ENCODE measurements at regions not wholly inside any gene's neighbourhood (a gene's known extent, or its start where the extent isn't known, plus 50 kb on each side); places are given as distances from the start of the nearest gene placed in this dataset.

DNA sequence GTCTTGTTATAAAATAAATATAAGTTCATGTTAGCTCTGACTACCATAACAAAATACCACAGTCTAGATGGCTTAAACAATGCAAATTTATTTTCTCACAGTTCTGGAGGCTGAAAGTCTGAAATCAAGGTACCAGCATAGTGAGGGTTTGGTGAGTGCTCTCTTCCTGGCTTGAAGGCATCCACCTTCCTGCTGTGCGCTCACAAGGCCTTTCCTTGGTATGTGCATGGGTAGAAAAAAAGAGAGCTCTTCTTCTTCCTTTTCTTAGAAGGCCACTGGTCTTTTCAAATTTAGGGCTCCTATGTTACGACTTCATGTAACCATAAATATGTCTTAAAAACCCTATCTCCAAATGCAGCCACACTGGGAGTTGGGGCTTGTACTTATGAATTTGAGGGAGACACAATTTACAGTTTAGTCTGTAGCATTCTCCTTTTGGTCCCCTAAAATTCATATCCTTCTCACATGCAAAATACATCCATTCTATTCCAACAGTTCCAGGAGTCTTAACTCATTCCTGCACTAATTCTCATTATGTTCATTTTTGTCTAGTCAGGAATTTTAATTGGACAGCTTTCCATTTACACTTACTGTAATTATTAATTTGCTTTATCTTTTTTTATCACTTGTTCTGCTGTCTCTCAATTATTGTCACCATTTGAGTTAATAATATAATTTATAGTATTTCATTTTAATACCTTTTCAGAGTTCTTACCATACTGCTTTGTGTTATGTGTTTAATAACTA lies 381.9 kb upstream of the EPHA7 start:
- no peak for DNase-seq (ENCODE audit: low read depth in 4 of 4, low spot score in 3 of 4)

DNA sequence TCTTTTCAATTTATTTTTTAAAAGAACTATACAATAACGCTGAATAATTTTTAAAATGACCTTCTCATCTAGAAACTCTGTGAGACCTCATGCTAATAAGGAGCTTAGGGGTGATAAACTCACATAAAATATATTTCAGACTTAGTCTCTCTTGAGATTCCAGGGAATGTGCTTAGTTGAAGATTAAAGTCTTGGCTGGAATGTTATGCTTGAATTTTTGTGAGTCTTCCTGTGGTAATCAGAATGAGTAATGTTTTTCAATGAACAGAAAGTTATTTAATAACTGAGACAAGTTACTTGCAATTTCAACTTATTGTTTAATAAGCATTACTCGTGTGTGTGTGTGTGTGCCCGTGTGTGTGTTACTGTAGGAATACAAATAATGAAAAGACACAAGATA lies 379.9 kb upstream of the EPHA7 start:
- DNase-seq (ENCODE audit: low read depth in 4 of 4, low spot score in 3 of 4): no peak

DNA sequence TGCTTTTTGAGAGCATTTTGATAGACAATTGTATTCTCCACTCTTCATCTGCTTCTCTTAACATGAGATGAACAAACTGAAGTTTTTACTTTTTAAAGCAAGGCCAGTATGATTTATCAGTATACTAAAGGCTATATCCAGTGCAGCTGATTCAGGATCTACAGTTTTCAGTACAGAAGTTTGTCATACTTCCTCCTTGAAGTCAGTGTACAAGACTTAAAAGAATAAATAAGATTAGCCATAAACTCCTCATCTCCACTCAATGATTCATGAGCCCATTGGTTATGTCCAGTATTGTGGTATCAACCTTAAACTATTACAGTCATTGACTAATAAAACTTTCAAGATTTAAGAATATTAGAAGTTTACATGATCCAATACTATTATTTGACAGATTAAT lies 374.8 kb upstream of the EPHA7 start:
- no peak for DNase-seq (ENCODE audit: low read depth in 4 of 4, low spot score in 3 of 4)

DNA sequence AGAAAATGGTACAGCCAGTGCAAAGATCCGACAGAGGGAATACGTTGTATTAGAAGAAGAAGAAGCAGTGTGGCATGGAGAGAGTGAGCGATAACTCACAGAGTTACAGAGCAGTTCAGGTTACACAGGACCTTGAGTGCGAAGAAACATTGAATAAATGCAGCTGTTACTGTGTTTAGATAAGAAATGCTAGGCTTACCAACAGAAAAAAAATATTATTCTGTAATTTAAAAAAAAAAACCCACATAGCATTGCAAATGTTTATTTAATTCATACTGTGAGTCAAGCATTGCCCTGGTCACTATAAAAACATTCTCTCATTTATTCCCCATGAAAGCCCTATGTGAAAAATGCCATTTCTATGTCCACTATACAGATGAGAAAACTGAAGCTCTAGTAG lies 373.4 kb upstream of the EPHA7 start:
- DNase-seq (ENCODE audit: low read depth in 4 of 4, low spot score in 3 of 4): no peak

DNA sequence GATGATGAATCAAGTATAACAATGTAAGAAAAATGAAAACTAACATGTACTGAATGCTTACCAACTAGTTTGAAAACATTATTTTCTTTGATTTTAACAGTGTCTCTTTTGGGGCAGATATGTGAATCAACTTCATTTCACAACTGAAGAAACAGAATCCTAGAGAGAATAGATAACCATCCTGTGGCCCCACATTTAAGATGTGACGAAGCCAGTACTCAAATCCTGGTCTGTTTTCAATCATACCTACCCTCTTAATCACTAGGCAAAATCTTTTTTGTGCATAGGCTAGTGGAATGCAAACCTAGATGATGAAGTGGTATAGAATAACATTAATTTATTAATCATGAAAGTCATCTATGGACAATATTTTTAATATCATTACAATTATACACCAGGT lies 371.6 kb upstream of the EPHA7 start:
- no peak for DNase-seq (ENCODE audit: low read depth in 4 of 4, low spot score in 3 of 4)

DNA sequence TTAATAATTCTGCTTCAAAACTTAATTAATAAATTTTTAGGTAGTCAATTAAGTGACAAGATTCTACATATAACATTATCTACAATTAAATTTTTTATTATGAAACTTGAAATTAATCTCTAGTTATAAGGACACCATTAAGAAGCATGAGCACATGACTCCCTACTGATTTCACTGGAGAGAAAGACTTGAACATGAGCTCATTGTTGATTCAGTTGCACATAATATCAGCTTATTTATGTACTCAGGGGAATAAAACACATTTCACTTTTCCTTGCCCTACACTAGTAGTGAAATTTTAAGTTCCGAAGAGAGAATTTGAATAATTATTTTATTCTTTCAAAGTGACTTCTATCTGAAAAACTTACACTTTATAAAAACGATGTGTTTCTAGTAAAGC lies 370.2 kb upstream of the EPHA7 start:
- no peak for DNase-seq (ENCODE audit: low read depth in 4 of 4, low spot score in 3 of 4)

DNA sequence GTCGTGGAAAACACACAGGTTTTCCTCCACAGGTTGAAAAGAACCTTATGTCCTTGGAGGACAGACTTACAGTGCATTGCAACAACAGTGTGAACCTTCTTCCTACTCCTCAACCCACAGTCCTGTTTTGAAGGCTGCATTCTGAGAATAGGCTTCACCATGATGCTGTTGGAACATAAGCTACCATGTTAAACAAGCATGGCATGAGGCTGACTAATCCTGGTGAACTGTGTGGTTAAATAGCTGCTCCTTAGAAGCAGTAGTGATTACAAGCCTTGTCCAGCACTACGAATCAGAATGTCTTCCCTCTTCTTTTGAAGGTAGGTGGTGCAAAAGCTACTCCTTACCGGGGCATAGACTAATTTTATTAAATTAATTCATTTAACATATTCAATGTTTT lies 368.5 kb upstream of the EPHA7 start:
- no peak for DNase-seq (ENCODE audit: low read depth in 4 of 4, low spot score in 3 of 4)

DNA sequence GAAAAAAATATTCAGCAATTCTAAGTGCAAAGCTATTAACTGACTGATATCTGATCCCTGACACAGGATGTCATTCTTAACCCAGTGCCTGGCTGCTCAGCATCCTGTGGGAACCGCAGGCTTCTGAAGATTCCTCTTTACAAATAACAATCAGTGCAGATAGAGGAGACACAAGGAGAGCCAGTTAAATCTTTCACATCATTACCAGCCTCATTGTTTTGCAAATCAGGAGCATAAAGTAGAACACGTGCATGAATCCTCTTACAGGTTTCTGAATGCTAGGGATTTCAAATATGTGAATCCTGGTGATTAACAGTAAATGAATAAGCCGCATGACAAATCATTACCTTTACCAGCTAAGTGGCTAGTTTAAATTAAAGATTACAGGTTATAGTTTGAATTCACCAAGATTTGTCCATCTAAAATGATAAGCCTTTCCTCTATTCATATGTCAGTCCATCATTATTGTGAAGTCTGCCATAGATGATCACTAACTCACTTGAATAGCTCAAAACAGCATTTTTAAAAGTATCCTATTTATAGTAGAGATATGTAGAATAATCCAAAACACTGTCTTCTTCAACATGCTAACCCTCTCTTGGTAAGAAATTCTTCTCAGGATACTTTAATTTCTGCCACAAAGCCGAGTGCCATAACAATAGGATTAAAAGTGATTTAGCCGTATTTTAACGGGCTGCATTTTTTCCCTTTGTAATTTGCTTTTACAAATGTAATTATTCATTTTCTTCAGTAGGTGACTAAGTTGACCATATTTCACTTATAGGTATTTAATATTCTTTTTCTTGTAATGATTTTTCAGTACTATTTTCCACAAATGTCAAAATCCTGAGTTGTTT lies 367.3 kb upstream of the EPHA7 start:
- no peak for DNase-seq (ENCODE audit: low read depth in 4 of 4, low spot score in 3 of 4)

DNA sequence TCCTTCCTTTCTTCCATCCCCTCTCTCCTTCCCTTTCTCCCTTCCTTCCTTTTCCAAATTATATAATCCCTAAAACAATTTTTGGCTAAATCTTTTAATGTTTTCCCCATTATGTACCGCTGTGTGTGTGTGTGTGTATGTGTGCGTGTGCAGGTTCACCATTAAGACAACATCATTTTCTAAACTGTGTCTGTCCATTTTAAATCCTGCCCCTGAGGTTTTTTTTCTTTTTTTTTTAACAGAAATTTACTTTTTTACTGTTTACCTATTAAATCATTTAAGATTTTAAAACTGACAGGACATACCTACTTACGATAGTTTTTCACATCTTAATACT lies 366.3 kb upstream of the EPHA7 start:
- DNase-seq (ENCODE audit: low read depth in 4 of 4, low spot score in 3 of 4): no peak

DNA sequence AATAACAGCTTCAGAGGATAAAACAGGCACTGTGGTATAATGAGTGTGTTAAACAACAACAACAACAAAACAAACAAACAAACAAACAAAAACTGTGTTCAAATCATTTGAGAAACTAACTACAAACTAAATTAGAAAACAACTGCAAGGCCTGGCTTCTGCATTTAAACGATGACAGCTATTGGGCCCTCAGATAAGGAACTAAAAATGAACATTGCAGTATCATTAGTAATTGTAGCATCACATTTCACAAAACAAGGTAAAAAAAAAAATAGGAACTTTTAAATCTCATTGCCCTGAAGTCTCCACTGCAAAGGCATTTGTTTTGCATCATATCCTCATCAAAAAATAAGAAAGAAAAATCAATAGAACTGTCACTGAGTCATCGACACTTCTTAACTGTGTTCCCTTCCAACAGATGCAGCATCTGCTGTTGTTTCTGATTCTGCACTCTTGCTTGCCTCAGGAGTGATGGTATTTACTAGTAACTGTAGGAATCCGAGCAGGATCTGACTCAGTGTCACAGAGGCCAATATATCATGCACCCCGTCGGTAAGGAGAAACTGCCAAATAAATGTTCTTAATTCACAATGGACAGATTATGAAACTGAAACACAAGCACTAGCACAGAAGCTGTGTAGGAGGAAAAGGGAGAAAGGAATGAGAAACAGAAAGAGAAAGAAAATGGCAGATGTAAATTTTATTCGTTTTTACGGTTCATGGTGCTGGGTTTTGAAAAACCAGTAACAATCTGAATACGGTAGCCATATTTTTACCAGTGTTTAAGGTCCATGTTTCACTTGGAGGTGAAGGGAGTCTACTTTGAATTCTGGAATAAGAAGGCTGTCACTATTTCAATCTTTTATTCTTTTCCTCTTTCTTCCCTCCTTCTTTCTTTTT lies 365.7 kb upstream of the EPHA7 start:
- DNase-seq (ENCODE audit: low read depth in 4 of 4, low spot score in 3 of 4): no peak

DNA sequence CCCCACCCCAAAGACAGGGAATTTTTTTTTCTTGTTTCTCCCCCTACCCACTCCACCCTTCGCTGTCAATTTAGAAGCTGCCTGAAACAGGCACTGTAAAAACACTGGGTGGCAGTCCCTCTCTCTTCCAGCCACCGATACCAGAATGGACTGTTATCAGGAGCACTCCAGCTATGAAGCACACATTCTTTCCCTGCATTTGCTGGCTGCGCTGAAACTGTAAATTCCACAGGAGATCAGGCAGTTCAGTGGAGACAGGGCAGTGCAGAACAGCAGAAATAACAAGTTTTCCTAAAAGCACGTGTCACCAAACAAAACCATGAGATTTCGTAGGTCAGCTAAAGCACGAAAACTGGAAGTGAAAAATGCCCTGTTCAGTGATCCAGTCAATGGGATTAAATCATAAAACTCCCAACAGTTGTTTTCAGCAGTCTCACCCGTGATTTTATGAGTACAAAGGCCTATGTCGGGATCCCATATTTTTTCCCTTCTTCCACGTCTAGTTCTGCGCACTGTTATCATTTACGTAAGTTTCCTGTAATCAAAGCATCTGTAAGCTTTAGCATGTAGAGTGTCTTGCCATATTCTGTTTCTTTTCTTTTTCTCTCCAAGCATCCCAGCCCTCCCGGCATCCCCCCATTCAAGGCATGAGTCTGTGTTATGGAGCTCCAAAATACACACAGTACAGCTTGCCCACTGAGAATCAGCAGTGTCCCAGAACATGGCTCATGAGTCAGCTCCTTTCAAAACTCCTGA lies 359.9 kb upstream of the EPHA7 start:
- DNase-seq (ENCODE audit: low read depth in 4 of 4, low spot score in 3 of 4): no peak

DNA sequence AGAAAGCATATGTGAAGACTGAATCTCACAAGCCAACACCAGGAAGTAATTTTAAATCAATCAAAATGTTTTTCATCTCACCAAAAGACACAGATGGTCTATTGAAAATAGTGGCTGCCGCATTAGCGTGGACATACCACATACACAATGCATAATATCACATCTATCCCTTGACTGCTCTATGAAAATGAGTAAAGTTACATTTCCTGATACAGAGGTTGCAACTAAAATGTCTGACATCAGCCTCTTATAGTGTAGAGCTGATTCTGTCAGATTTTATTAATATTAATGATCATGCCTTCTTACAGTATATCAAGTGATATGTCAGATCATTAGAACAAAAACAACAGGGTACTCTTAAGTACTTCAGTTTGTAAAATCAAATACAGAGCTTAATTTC lies 339.8 kb upstream of the EPHA7 start:
- no peak for DNase-seq (ENCODE audit: low read depth in 4 of 4, low spot score in 3 of 4)

DNA sequence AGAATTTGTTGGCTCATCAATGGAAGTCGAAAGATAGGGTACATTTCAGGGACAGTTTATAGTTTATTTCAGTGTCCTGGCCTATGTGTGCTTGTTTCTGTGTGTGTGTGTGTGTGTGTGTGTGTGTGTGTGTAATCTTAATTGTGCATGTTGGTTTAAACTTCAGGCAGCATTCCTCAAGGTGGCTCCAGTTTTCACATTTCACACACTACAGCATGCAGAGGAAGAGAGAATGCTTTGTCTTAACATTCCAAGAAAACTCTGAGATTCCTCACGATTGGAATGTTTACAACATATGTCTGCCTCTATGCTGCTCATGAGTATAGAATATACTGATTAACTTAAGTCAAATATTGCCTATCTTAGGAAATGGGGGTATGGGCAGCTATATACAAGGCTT lies 332.6 kb upstream of the EPHA7 start:
- DNase-seq (ENCODE audit: low read depth in 4 of 4, low spot score in 3 of 4): no peak

DNA sequence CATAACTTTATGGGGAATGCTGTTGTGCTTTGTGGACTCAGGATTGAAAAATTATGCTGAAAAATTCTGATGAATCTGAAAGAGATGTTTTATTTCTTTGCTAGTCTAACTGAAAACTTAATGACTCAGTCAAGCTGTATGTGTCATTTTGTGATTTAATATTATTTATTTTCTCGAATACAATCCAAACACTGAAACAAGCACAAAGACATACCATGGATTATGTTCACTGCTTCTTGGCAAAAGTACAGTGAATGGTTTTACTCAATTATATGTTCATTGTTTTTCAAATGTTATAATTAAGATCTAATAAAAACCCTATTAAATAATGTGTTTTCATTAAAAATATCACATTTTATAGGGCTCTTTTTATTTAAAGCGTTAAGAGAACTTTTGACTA lies 330.6 kb upstream of the EPHA7 start:
- no peak for DNase-seq (ENCODE audit: low read depth in 4 of 4, low spot score in 3 of 4)

DNA sequence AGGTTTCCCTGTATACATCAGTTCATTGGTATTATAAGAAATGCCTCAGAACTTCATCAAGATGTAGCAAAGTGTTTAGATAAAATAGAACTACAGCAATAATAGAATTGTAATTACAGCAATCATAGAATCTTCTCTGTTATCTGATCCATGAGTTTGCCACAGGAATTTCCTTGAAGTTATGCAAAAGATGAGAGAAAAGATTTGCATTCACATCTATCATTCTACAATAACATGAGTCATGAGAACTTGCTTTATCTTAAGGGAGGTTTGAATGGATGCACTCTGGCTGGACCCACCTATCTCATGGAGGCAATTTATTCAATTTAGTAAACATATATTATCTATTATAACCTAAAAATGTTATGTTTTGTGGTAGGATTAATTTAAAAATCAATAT lies 329.8 kb upstream of the EPHA7 start:
- no peak for DNase-seq (ENCODE audit: low read depth in 4 of 4, low spot score in 3 of 4)

DNA sequence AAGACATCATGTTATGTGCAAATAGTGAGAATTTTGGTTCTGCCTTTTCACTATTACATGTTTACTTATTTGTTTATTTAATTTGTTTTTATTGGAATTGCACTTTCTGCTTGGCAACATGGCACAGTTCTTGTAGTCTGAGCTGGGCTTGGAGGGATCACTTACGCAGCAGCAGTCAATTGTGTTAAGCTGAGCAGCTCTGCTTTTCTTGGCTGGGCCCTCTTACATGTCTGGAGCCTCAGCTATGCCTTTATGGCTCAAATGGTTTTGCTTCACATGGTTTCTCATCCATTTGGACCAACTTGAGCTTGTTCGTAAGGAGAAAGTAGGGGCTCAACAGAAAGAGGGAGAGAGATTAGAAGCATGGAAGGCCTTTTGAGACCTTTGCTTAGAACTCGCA lies 327.5 kb upstream of the EPHA7 start:
- DNase-seq (ENCODE audit: low read depth in 4 of 4, low spot score in 3 of 4): no peak

DNA sequence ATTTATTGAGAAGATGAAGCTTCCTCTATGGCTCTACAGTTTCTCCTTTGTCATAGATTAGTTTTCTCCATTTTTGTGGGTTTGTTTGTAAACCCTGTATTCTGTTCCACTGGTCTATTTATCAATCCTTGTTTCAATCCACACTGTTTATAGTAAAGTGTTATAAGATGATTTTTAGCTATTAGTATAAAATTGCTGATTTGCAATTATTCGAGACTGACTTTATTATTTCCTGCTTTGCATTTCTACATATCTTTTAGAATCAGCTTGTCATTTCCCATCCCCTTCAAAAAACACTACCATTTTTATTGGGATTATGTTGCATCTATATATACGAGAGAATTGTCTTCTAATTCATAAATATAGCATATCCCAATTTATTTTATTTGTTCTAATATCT lies 325.9 kb upstream of the EPHA7 start:
- no peak for DNase-seq (ENCODE audit: low read depth in 4 of 4, low spot score in 3 of 4)

DNA sequence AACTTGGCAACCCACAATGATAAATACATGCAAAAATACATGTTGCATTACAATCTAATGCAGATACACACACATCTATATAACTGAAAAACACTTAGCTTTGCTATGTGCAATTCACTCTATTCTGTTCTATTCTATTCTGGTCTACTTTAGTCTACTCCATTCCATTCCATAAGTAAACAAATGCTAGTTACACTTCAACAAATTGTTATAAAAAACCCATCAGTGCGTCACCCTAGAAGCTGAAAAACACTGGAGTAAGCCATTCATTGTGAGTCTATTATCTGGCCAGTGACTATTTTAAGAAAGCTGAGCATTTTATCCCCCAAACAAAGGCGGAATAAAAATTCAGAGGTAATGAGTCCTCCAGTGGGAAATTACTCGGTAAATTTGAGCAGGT lies 315.7 kb upstream of the EPHA7 start:
- no peak for DNase-seq (ENCODE audit: low read depth in 4 of 4, low spot score in 3 of 4)

DNA sequence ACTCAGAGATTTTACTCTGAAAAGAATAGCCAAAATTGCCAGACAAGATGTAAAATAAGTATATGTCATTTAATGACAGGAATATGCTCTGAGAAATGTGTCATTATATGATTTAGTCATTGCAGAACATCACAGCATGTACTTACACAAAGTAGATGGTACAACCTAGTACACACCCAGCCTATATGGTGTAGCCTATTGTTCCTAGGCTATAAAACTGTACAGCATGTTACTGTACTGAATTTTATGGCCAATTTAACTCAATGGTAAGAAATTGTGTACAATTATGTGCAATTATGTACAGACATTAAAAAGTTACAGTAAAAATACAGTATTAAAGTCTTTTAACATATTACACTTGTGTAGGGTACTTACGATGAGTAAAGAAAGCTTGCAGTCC lies 311.9 kb upstream of the EPHA7 start:
- DNase-seq (ENCODE audit: low read depth in 4 of 4, low spot score in 3 of 4): no peak

DNA sequence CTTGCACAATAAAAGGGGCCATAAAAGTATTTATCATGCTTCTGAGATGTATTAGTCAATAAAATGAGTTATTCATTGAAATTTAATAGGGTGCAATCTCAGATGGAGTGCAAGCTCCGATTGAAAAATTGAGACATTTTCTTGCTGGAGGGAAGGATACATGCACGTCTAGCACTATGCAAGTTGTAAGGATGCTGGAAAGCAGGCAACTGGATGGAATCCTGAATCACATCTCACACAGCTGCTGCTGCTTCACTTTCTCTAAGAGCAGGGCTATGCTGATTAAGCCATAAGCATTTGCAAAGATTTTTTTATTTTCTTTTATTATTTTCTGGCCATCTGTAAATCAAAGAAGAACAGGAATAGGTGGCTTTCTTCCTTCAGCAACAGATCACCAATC lies 308.8 kb upstream of the EPHA7 start:
- DNase-seq (ENCODE audit: low read depth in 4 of 4, low spot score in 3 of 4): no peak

DNA sequence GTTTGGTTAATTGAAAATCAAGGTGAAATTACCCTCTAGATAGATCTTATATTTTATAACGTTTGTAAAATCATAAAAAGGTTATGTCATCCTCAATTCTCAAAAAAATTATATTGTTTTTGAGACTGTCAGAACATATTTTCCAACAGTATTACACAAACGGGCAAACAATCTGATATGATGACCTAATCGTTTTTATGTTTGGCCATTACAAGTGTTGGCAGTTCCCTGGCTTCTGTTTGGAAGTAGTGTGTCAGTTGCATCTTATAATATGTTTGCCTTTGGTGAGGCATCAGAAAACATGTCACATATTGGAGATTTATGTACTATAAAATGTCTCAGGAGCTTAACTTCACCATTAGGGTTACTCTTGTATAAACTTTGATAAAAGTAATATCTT lies 308.1 kb upstream of the EPHA7 start:
- DNase-seq (ENCODE audit: low read depth in 4 of 4, low spot score in 3 of 4): no peak
